Trophoblast cell (in vitro differentiated cells and primary cell): ENCODE measurements at regions not wholly inside any gene's neighbourhood (a gene's known extent, or its start where the extent isn't known, plus 50 kb on each side); places are given as distances from the start of the nearest gene placed in this dataset.

Experiments used
- DNase-seq, 2 donors: peaks; one replicate each; pipeline ENCODE4 v3.0.0-alpha.2; 2016
- H2AFZ ChIP-seq: 2 replicates; pipeline ENCODE4 v1.6.1; 2013; ENCODE audit warnings: low read length, moderate library complexity, mild to moderate bottlenecking; ENCODE audit not compliant: insufficient read depth, poor library complexity
- H2AK5ac ChIP-seq: 2 replicates; pipeline ENCODE4 v1.6.1; 2013; ENCODE audit warnings: mild to moderate bottlenecking, low read length
- H2BK120ac ChIP-seq: 2 replicates; pipeline ENCODE4 v1.6.1; 2013; ENCODE audit warnings: low read length, mild to moderate bottlenecking, moderate library complexity; ENCODE audit not compliant: insufficient read depth, poor library complexity
- H2BK12ac ChIP-seq: 2 replicates; pipeline ENCODE4 v1.6.1; 2013; ENCODE audit warnings: mild to moderate bottlenecking, low read length, moderate library complexity
- H2BK5ac ChIP-seq: 2 replicates; pipeline ENCODE4 v1.6.1; 2013; ENCODE audit warnings: low read length, low read depth, moderate library complexity, mild to moderate bottlenecking; ENCODE audit not compliant: poor library complexity
- H3K14ac ChIP-seq: 2 replicates; pipeline ENCODE4 v1.6.1; 2013; ENCODE audit warnings: mild to moderate bottlenecking, low read length
- H3K18ac ChIP-seq: 2 replicates; pipeline ENCODE4 v1.6.1; 2013; ENCODE audit warnings: mild to moderate bottlenecking, low read length
- H3K23ac ChIP-seq: 2 replicates; pipeline ENCODE4 v1.6.1; 2013; ENCODE audit warnings: low read length
- H3K27ac ChIP-seq: 2 replicates; pipeline ENCODE4 v1.5.1; 2013; ENCODE audit warnings: low read depth, mild to moderate bottlenecking, inconsistent platforms, low read length, moderate library complexity
- H3K27me3 ChIP-seq: 2 replicates; pipeline ENCODE4 v1.6.1; 2013; ENCODE audit warnings: inconsistent platforms, mild to moderate bottlenecking, low read length, moderate library complexity; ENCODE audit not compliant: insufficient read depth
- H3K36me3 ChIP-seq, 2 experiments: 1 replicate in 1 of 2; 2 replicates in 1 of 2; pipeline ENCODE4 v1.6.1; 2013; ENCODE audit warnings: low read length in 2 of 2, mild to moderate bottlenecking in 2 of 2, moderate library complexity in 1 of 2; ENCODE audit not compliant: insufficient read depth in 2 of 2, control insufficient read depth in 1 of 2
- H3K4ac ChIP-seq: 2 replicates; pipeline ENCODE4 v1.6.1; 2013; ENCODE audit warnings: low read depth, mild to moderate bottlenecking, low read length, moderate library complexity
- H3K4me1 ChIP-seq, 2 experiments: 1 replicate in 1 of 2; 2 replicates in 1 of 2; pipeline ENCODE4 v1.6.1; 2013; ENCODE audit warnings: low read length in 2 of 2, mild to moderate bottlenecking in 2 of 2, moderate library complexity in 1 of 2; ENCODE audit not compliant: insufficient read depth in 2 of 2, control insufficient read depth in 1 of 2
- H3K4me2 ChIP-seq: 2 replicates; pipeline ENCODE4 v1.6.1; 2013; ENCODE audit warnings: inconsistent platforms, mild to moderate bottlenecking, low read length, moderate library complexity
- H3K4me3 ChIP-seq: 2 replicates; pipeline ENCODE4 v1.5.1; 2013; ENCODE audit warnings: mild to moderate bottlenecking, low read depth, low read length, inconsistent platforms
- H3K79me1 ChIP-seq: one replicate; pipeline ENCODE4 v1.6.1; 2013; ENCODE audit warnings: low read length
- H3K79me2 ChIP-seq: 2 replicates; pipeline ENCODE4 v1.6.1; 2013; ENCODE audit warnings: low read length, mild to moderate bottlenecking; ENCODE audit not compliant: control insufficient read depth, insufficient read depth, poor library complexity
- H3K9ac ChIP-seq: 2 replicates; pipeline ENCODE4 v1.6.1; 2013; ENCODE audit warnings: mild to moderate bottlenecking, low read length
- H3K9me3 ChIP-seq: 2 replicates; pipeline ENCODE4 v1.6.1; 2013; ENCODE audit warnings: low read depth, mild to moderate bottlenecking, control low read depth, inconsistent platforms, low read length; ENCODE audit not compliant: insufficient read depth
- H4K12ac ChIP-seq: 2 replicates; pipeline ENCODE4 v1.6.1; 2013; ENCODE audit warnings: low read depth, mild to moderate bottlenecking, low read length, moderate library complexity
- H4K8ac ChIP-seq: 2 replicates; pipeline ENCODE4 v1.6.1; 2013; ENCODE audit warnings: low read depth, mild to moderate bottlenecking, low read length, moderate library complexity
- H4K91ac ChIP-seq: one replicate; pipeline ENCODE4 v1.6.1; 2013; ENCODE audit warnings: low read depth, mild to moderate bottlenecking, low read length, moderate library complexity
- WGBS: extraction: QIAGEN DNeasy Blood & Tissue Kit; methylation state at CpG from one replicate; pipeline ENCODE4 v1.1.7; 2013; ENCODE audit warnings: missing lambda C conversion rate; ENCODE audit not compliant: insufficient read length, insufficient coverage; ENCODE audit errors: extremely low coverage; 5-methylcytosine and 5-hydroxymethylcytosine counted together

DNA sequence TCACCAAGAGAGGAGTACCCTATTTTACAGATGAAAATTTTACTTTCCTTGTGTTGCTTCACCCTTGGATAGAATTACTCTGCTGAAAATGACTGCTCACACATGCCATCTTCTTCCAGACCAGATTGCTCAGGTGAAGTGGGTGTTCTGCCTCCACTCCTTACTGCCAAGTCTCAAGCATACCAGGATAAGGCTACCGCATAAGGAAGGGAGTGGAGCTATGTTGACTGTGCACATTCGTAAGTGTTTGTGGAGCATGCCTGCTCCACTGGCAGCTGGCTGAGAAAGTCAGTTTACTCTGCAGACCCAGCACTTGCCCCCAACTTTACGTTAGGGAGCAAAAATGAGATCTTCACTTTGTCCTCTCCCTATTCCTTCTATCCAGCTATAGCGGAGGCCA lies 405.0 kb upstream of the DDX18 start:
- no peak for DNase-seq
- no peak overlapping the region for H4K8ac ChIP-seq
- H4K91ac ChIP-seq, result no peak overlapping the region
- H3K14ac ChIP-seq, result no peak overlapping the region
- no peaks in the 10 kb centered on the region for H3K79me2 ChIP-seq
- no peak overlapping the region for H2AK5ac ChIP-seq
- WGBS, result no CpG with 5 or more reads among the region's 4 CpGs
- no peak overlapping the region for H2BK120ac ChIP-seq
- H3K36me3 ChIP-seq, result no peaks in the 10 kb centered on the region
- no peak overlapping the region for H2BK5ac ChIP-seq
- no peak overlapping the region for H2AFZ ChIP-seq
- H3K9ac ChIP-seq, result peak overlapping the region; percentile 23
- H3K4ac ChIP-seq, result no peak overlapping the region
- no peak overlapping the region for H2BK12ac ChIP-seq
- H3K4me3 ChIP-seq, result no peak overlapping the region
- no peak overlapping the region for H3K27ac ChIP-seq
- no peaks in the 10 kb centered on the region for H3K79me1 ChIP-seq
- no peak overlapping the region for H3K18ac ChIP-seq
- H3K23ac ChIP-seq, result peak overlapping the region; percentile 2
- H3K4me2 ChIP-seq, result no peak overlapping the region
- no peaks in the 10 kb centered on the region for H3K9me3 ChIP-seq
- H3K4me1 ChIP-seq, result no peaks in the 10 kb centered on the region
- no peak overlapping the region for H4K12ac ChIP-seq
- H3K27me3 ChIP-seq, result no peaks in the 10 kb centered on the region

GRCh38 chr2:117411983-117412382 lies 402.5 kb upstream of the DDX18 start:
- H3K27me3 ChIP-seq, result no peaks in the 10 kb centered on the region
- H2BK120ac ChIP-seq, result no peak overlapping the region
- H3K18ac ChIP-seq, result no peak overlapping the region
- H3K79me1 ChIP-seq, result no peaks in the 10 kb centered on the region
- no peaks in the 10 kb centered on the region for H3K4me1 ChIP-seq
- H3K4me2 ChIP-seq, result no peak overlapping the region
- H2BK5ac ChIP-seq, result no peak overlapping the region
- H4K12ac ChIP-seq, result no peak overlapping the region
- WGBS, result no CpG with 5 or more reads among the region's 4 CpGs
- no peak overlapping the region for H2AK5ac ChIP-seq
- H4K91ac ChIP-seq, result no peak overlapping the region
- H3K23ac ChIP-seq, result no peak overlapping the region
- peak in 1 of 2 donors; percentile 20 for DNase-seq
- H3K27ac ChIP-seq, result no peak overlapping the region
- H3K14ac ChIP-seq, result no peak overlapping the region
- H3K9ac ChIP-seq, result no peak overlapping the region
- H3K4ac ChIP-seq, result no peak overlapping the region
- H2AFZ ChIP-seq, result no peak overlapping the region
- H2BK12ac ChIP-seq, result no peak overlapping the region
- no peak overlapping the region for H3K4me3 ChIP-seq
- no peaks in the 10 kb centered on the region for H3K9me3 ChIP-seq
- no peaks in the 10 kb centered on the region for H3K79me2 ChIP-seq
- H4K8ac ChIP-seq, result no peak overlapping the region
- no peaks in the 10 kb centered on the region for H3K36me3 ChIP-seq

GRCh38 chr2:117432746-117433145 lies 381.7 kb upstream of the DDX18 start:
- no peak for DNase-seq
- Histone ChIP-seq H3K9me3 (no peaks in the 10 kb centered on the region), H4K91ac (no peak overlapping the region), H3K14ac (no peak overlapping the region), H3K79me2 (no peaks in the 10 kb centered on the region), H3K27ac (no peak overlapping the region), H3K23ac (no peak overlapping the region), H3K9ac (no peak overlapping the region), H3K79me1 (no peaks in the 10 kb centered on the region), H4K8ac (no peak overlapping the region), H3K36me3 (no peaks in the 10 kb centered on the region), H2BK12ac (no peak overlapping the region), H2AK5ac (no peak overlapping the region), H3K27me3 (no peaks in the 10 kb centered on the region), H3K4me3 (no peak overlapping the region), H3K18ac (no peak overlapping the region), H4K12ac (no peak overlapping the region), H3K4me1 (no peaks in the 10 kb centered on the region), H3K4me2 (no peak overlapping the region), H2AFZ (no peak overlapping the region), H2BK120ac (no peak overlapping the region), H2BK5ac (no peak overlapping the region), H3K4ac (no peak overlapping the region)
- no CpG with 5 or more reads among the region's 4 CpGs for WGBS

- H3K9ac ChIP-seq, result no peak overlapping the region
- no peak overlapping the region for H2AK5ac ChIP-seq
- no peaks in the 10 kb centered on the region for H3K79me1 ChIP-seq
- no peak overlapping the region for H2BK12ac ChIP-seq
- no peaks in the 10 kb centered on the region for H3K9me3 ChIP-seq
- no CpG with 5 or more reads among the region's 3 CpGs for WGBS
- H4K91ac ChIP-seq, result no peak overlapping the region
- H2BK120ac ChIP-seq, result no peak overlapping the region
- H3K23ac ChIP-seq, result no peak overlapping the region
- no peak for DNase-seq
- no peak overlapping the region for H4K12ac ChIP-seq
- no peak overlapping the region for H4K8ac ChIP-seq
- H3K4me3 ChIP-seq, result no peak overlapping the region
- H3K4me2 ChIP-seq, result no peak overlapping the region
- no peak overlapping the region for H3K27ac ChIP-seq
- H3K27me3 ChIP-seq, result no peaks in the 10 kb centered on the region
- H3K14ac ChIP-seq, result no peak overlapping the region
- no peak overlapping the region for H2BK5ac ChIP-seq
- no peaks in the 10 kb centered on the region for H3K4me1 ChIP-seq
- H3K18ac ChIP-seq, result no peak overlapping the region
- H3K79me2 ChIP-seq, result no peaks in the 10 kb centered on the region
- no peak overlapping the region for H2AFZ ChIP-seq
- no peaks in the 10 kb centered on the region for H3K36me3 ChIP-seq
- no peak overlapping the region for H3K4ac ChIP-seq
Measured at GRCh38 chr2:117436697-117437096, 377.8 kb upstream of the DDX18 start.
